Keratinocyte (primary cell): ENCODE measurements at regions not wholly inside any gene's neighbourhood (a gene's known extent, or its start where the extent isn't known, plus 50 kb on each side); places are given as distances from the start of the nearest gene placed in this dataset.

Source experiments
- DNase-seq: peaks from one replicate; pipeline ENCODE4 v3.0.0-alpha.2; 2011; ENCODE audit warnings: low read depth, missing footprints, low spot score
- FAIRE-seq: peaks from 2 replicates; lab custom pipeline; 2011; peaks lifted over from hg19 to GRCh38; lab: Jason Lieb, UNC
- H2AFZ ChIP-seq: 2 replicates; pipeline ENCODE4 v1.6.0; 2012; ENCODE audit warnings: low read length, control low read depth, inconsistent platforms; ENCODE audit not compliant: control insufficient read depth
- H3K27ac ChIP-seq: 2 replicates; pipeline ENCODE4 v1.5.1; 2011; ENCODE audit warnings: low read length; ENCODE audit not compliant: control insufficient read depth, insufficient read depth
- H3K27me3 ChIP-seq: 3 replicates; pipeline ENCODE4 v1.6.0; 2011; ENCODE audit warnings: low read length; ENCODE audit not compliant: control insufficient read depth, insufficient read depth; ENCODE audit errors: extremely low read depth
- H3K36me3 ChIP-seq, 2 experiments: 2 replicates in 1 of 2; 3 replicates in 1 of 2; pipeline ENCODE4 v1.5.1; 2011; ENCODE audit warnings: low read length in 2 of 2, mild to moderate bottlenecking in 1 of 2; ENCODE audit not compliant: control insufficient read depth in 2 of 2, insufficient read depth in 2 of 2; ENCODE audit errors: extremely low read depth in 1 of 2
- H3K4me1 ChIP-seq: 3 replicates; pipeline ENCODE4 v1.5.1; 2011; ENCODE audit warnings: low read length; ENCODE audit not compliant: control insufficient read depth, insufficient read depth; ENCODE audit errors: extremely low read depth
- H3K4me2 ChIP-seq: 3 replicates; pipeline ENCODE4 v1.6.0; 2011; ENCODE audit warnings: low read depth, low read length; ENCODE audit not compliant: control insufficient read depth, insufficient read depth; ENCODE audit errors: extremely low read depth
- H3K4me3 ChIP-seq, 3 experiments: fragments of 200-600 bp in 1 of 3; sonication (generic) in 1 of 3; 2 replicates in 2 of 3; 3 replicates in 1 of 3; pipeline ENCODE4 v1.5.1; 2011 to 2016; ENCODE audit warnings: low read length in 3 of 3, mild to moderate bottlenecking in 3 of 3, control low read depth in 2 of 3, inconsistent platforms in 1 of 3, low read depth in 1 of 3, mixed read lengths in 1 of 3, mixed run types in 1 of 3, moderate library complexity in 1 of 3; ENCODE audit not compliant: control insufficient read depth in 2 of 3, insufficient read depth in 2 of 3; ENCODE audit errors: extremely low read depth in 1 of 3
- H3K79me2 ChIP-seq: 2 replicates; pipeline ENCODE4 v1.6.0; 2012; ENCODE audit warnings: low read length; ENCODE audit not compliant: control insufficient read depth, insufficient read depth
- H3K9ac ChIP-seq: 3 replicates; pipeline ENCODE4 v1.6.0; 2011; ENCODE audit warnings: low read length; ENCODE audit not compliant: control insufficient read depth, insufficient read depth; ENCODE audit errors: extremely low read depth
- H3K9me1 ChIP-seq: 3 replicates; pipeline ENCODE4 v1.6.0; 2011; ENCODE audit warnings: low read length; ENCODE audit not compliant: control insufficient read depth, insufficient read depth; ENCODE audit errors: extremely low read depth
- H3K9me3 ChIP-seq: 2 replicates; pipeline ENCODE4 v1.5.1; 2012; ENCODE audit warnings: low read depth, low read length; ENCODE audit not compliant: control insufficient read depth
- H4K20me1 ChIP-seq: 3 replicates; pipeline ENCODE4 v1.6.0; 2011; ENCODE audit warnings: low read length; ENCODE audit not compliant: control insufficient read depth, insufficient read depth; ENCODE audit errors: extremely low read depth
- EZH2 ChIP-seq: IDR thresholded peaks from one replicate; pipeline ENCODE4 v1.6.1; 2012; ENCODE audit warnings: inconsistent platforms, mild to moderate bottlenecking, low read length, moderate library complexity
- dilution Hi-C: fragments of 300-500 bp; cut with MboI; formaldehyde crosslinking; loops from one replicate; pipeline ENCODE4 v1.7.0; 2020; ENCODE audit warnings: low sequenced_read_pairs; ENCODE audit not compliant: extremely low pct_ligation_motif_present
- TF ChIP-seq, protein P1 (sequence below), 3 experiments: IDR thresholded peaks in 1 of 3; conservative IDR thresholded peaks in 1 of 3; optimal IDR thresholded peaks in 1 of 3; 2 replicates in 2 of 3; 3 replicates in 1 of 3; pipeline versions ENCODE3 to v1.5.1; 2011; ENCODE audit warnings: low read length in 3 of 3, mild to moderate bottlenecking in 3 of 3, moderate library complexity in 2 of 3, control low read depth in 1 of 3, inconsistent platforms in 1 of 3; ENCODE audit not compliant: insufficient read depth in 2 of 3; ENCODE audit errors: extremely low read depth in 1 of 3

DNA sequence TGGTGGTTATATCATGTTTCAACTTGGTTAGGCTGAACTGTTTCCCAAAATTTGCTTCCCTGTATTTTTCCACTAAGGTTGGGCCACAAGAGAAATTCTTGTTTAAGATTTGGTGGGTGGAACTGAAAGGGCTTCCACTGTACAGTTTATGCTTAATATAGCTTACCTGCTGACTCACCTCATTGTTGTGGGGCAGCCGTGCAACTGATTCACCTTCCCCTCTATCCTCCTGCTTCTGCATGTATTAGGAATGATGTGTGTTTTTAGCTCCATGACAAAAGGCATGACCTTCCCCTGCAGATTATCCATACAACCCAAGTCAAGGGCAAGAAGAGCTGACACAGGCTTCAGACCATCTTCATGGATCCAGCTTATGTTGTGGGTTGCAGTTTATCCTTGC lies 98.4 kb upstream of the GULP1 start:
- H2AFZ ChIP-seq: no peak overlapping the region
- peaks cover 14% of the 10 kb centered on the region for H3K4me1 ChIP-seq
- peak overlapping the region; percentile 29 for H3K4me2 ChIP-seq
- no peak overlapping the region for H3K9ac ChIP-seq
- no peaks in the 10 kb centered on the region for H3K36me3 ChIP-seq
- dilution Hi-C loops: no loop called here
- H3K27ac ChIP-seq: peak overlapping the region; percentile 57
- no peaks in the 10 kb centered on the region for H4K20me1 ChIP-seq
- TF ChIP-seq, protein P1, sequence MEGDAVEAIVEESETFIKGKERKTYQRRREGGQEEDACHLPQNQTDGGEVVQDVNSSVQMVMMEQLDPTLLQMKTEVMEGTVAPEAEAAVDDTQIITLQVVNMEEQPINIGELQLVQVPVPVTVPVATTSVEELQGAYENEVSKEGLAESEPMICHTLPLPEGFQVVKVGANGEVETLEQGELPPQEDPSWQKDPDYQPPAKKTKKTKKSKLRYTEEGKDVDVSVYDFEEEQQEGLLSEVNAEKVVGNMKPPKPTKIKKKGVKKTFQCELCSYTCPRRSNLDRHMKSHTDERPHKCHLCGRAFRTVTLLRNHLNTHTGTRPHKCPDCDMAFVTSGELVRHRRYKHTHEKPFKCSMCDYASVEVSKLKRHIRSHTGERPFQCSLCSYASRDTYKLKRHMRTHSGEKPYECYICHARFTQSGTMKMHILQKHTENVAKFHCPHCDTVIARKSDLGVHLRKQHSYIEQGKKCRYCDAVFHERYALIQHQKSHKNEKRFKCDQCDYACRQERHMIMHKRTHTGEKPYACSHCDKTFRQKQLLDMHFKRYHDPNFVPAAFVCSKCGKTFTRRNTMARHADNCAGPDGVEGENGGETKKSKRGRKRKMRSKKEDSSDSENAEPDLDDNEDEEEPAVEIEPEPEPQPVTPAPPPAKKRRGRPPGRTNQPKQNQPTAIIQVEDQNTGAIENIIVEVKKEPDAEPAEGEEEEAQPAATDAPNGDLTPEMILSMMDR (optimal IDR thresholded peaks at IDR 0.05 in 1 of 3, IDR thresholded peaks at IDR 0.05 in 1 of 3, conservative IDR thresholded peaks at IDR 0.05 in 1 of 3; ENCODE audit: extremely low read depth in 1 of 3, insufficient read depth in 2 of 3, low read length in 3 of 3): no peak
- no peak for TF ChIP-seq EZH2
- FAIRE-seq: peak; percentile 95
- no peaks in the 10 kb centered on the region for H3K9me1 ChIP-seq
- peak; percentile 56 for DNase-seq
- no peaks in the 10 kb centered on the region for H3K9me3 ChIP-seq
- H3K4me3 ChIP-seq: peak overlapping the region in 1 of 3 experiments; percentile 19
- no peaks in the 10 kb centered on the region for H3K27me3 ChIP-seq
- no peaks in the 10 kb centered on the region for H3K79me2 ChIP-seq

DNA sequence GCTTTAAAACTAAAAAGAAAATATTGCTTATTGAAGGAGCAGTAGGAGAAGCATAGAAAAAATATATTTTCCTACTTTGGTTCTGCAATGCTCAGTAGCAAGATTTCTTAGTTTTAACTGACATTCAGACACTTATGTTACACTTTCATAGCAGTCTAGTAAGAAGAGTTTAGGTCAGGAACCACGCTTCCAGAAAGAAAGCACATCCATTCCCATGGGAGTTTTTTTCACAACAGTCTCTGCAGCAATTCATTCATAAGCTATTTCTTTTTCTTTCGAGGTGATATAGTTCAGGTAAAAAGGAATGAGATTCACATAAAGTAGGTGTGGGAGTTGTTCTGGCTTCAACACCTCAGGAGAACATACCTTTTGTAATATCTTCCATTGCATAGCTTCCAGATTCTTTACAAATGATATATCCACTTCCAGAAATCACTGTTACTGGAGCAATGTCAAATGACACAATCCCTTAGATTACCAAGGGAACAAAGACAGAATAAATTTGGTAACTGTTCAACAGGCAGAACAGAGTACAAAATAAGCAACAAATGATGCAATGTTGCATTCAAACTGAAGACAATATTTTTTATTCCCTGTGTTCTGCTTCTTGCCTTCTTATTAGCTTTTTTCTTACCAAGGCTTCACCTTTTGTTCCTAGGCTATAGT lies 95.2 kb upstream of the GULP1 start:
- Histone ChIP-seq H3K9me3 (no peaks in the 10 kb centered on the region), H4K20me1 (no peaks in the 10 kb centered on the region), H2AFZ (peak overlapping the region; percentile 18), H3K27ac (no peak overlapping the region), H3K79me2 (no peaks in the 10 kb centered on the region), H3K9me1 (no peaks in the 10 kb centered on the region), H3K36me3 (no peaks in the 10 kb centered on the region), H3K9ac (no peak overlapping the region), H3K27me3 (no peaks in the 10 kb centered on the region), H3K4me2 (no peak overlapping the region), H3K4me3 (no peak overlapping the region), H3K4me1 (peaks cover 18% of the 10 kb centered on the region)
- dilution Hi-C loops: no loop called here
- no peak for DNase-seq
- FAIRE-seq: no peak
- TF ChIP-seq, protein P1 (optimal IDR thresholded peaks at IDR 0.05 in 1 of 3, IDR thresholded peaks at IDR 0.05 in 1 of 3, conservative IDR thresholded peaks at IDR 0.05 in 1 of 3; ENCODE audit: extremely low read depth in 1 of 3, insufficient read depth in 2 of 3, low read length in 3 of 3): no peak
- no peak for TF ChIP-seq EZH2
